Tibial nerve (tissue), 4 donors: ENCODE measurements at regions not wholly inside any gene's neighbourhood (a gene's known extent, or its start where the extent isn't known, plus 50 kb on each side); places are given as distances from the start of the nearest gene placed in this dataset.
"Not testable (repeated sequence)": the region's sequence is repeated elsewhere in the genome, so short reads cannot be mapped to it uniquely, and the experiment has no call there.

ENCODE experiments used
- DNase-seq, 2 donors: peaks; one replicate each; pipeline ENCODE4 v3.0.0-alpha.2; 2019; ENCODE audit warnings: low spot score in 2 of 2
- H3K27ac ChIP-seq, 4 donors: fragments of 200-600 bp; sonication (generic) in 3 of 4; one replicate each; pipeline ENCODE4 v1.5.1; 2017 to 2019; ENCODE audit warnings: mild to moderate bottlenecking in 1 of 4
- H3K27me3 ChIP-seq, 2 donors: fragments of 200-600 bp; sonication (generic) in 1 of 2; one replicate each; pipeline versions ENCODE4 v1.5.1 to v1.6.0; 2017 to 2019
- H3K36me3 ChIP-seq, 3 donors: fragments of 200-600 bp; sonication (generic); one replicate each; pipeline ENCODE4 v1.5.1; 2018 to 2019
- H3K4me1 ChIP-seq, 4 donors: fragments of 200-600 bp; sonication (generic) in 3 of 4; one replicate each; pipeline ENCODE4 v1.5.1; 2017 to 2019
- H3K4me3 ChIP-seq, 4 donors: fragments of 200-600 bp; sonication (generic) in 3 of 4; one replicate each; pipeline ENCODE4 v1.5.1; 2017 to 2019; ENCODE audit warnings: mild to moderate bottlenecking in 1 of 4, moderate library complexity in 1 of 4
- H3K9me3 ChIP-seq, 4 donors: fragments of 200-600 bp; sonication (generic) in 3 of 4; one replicate each; pipeline ENCODE4 v1.5.1; 2017 to 2019
- CTCF ChIP-seq, 5 experiments: fragments of 200-600 bp in 3 of 5; fragments of 450-650 bp in 2 of 5; sonication (generic) in 3 of 5; IDR thresholded peaks; one replicate each; pipeline ENCODE4 v1.5.1; 2016 to 2019; ENCODE audit warnings: antibody characterized with exemption in 5 of 5, mild to moderate bottlenecking in 3 of 5, moderate library complexity in 2 of 5
- EP300 ChIP-seq, 2 donors: sonication (generic); formaldehyde crosslinking; IDR thresholded peaks; one replicate each; pipeline ENCODE4 v1.6.1; 2017; ENCODE audit warnings: antibody characterized with exemption in 2 of 2, mild to moderate bottlenecking in 1 of 2
- POLR2A ChIP-seq, 2 donors: fragments of 450-650 bp; IDR thresholded peaks; one replicate each; pipeline ENCODE4 v1.6.1; 2017; ENCODE audit warnings: antibody characterized with exemption in 2 of 2, mild to moderate bottlenecking in 2 of 2, moderate library complexity in 2 of 2
- WGBS, 2 donors: methylation state at CpG; one replicate each; pipeline ENCODE4 v1.1.5; 2018; 5-methylcytosine and 5-hydroxymethylcytosine counted together

GRCh38 chr14:71765505-71765904, 166.7 kb upstream of the RGS6 start:
- TF ChIP-seq CTCF (IDR thresholded peaks at IDR 0.05) (no peak), POLR2A (IDR thresholded peaks at IDR 0.05) (no peak), EP300 (IDR thresholded peaks at IDR 0.05) (no peak)
- Histone ChIP-seq H3K27ac (no peak overlapping the region), H3K36me3 (no peaks in the 10 kb centered on the region), H3K9me3 (peaks cover 0 to 21% (median 3%) of the 10 kb centered on the region in 4 donors), H3K4me1 (peaks cover 0 to 5% (median 0%) of the 10 kb centered on the region in 4 donors), H3K27me3 (no peaks in the 10 kb centered on the region), H3K4me3 (no peak overlapping the region)
- DNase-seq = no peak
- 61 to 65% methylated on average over 1 of the region's 1 CpG for WGBS, 2 donors

- TF ChIP-seq EP300 (IDR thresholded peaks at IDR 0.05) (no peak), CTCF (IDR thresholded peaks at IDR 0.05) (no peak), POLR2A (IDR thresholded peaks at IDR 0.05) (no peak)
- H3K9me3 ChIP-seq = peaks cover 0 to 13% (median 0%) of the 10 kb centered on the region in 4 donors
- no peak overlapping the region for H3K4me3 ChIP-seq
- no peaks in the 10 kb centered on the region for H3K27me3 ChIP-seq
- no peak overlapping the region for H3K27ac ChIP-seq
- WGBS, 2 donors = 84 to 94% methylated on average over 3 of the region's 3 CpGs
- H3K4me1 ChIP-seq = no peaks in the 10 kb centered on the region
- DNase-seq = no peak
- H3K36me3 ChIP-seq = no peaks in the 10 kb centered on the region
These were observed 161.8 kb upstream of the RGS6 start for GRCh38 chr14:71770431-71770830.

GRCh38 chr14:71771421-71771820, 160.8 kb upstream of the RGS6 start:
- not testable (repeated sequence) for H3K27ac ChIP-seq, H3K36me3 ChIP-seq, H3K4me1 ChIP-seq, DNase-seq, H3K4me3 ChIP-seq, H3K27me3 ChIP-seq
- H3K9me3 ChIP-seq = peaks cover 0 to 13% (median 0%) of the 10 kb centered on the region in 4 donors
- 85% methylated on average over 4 of the region's 4 CpGs for WGBS, 2 donors

GRCh38 chr14:71771996-71772395, 160.2 kb upstream of the RGS6 start:
- 83 to 86% methylated on average over 17 of the region's 17 CpGs for WGBS, 2 donors
- not testable (repeated sequence) for H3K27me3 ChIP-seq, H3K36me3 ChIP-seq, H3K27ac ChIP-seq, H3K4me1 ChIP-seq, H3K4me3 ChIP-seq, DNase-seq
- peaks cover 0 to 13% (median 0%) of the 10 kb centered on the region in 4 donors for H3K9me3 ChIP-seq

DNA sequence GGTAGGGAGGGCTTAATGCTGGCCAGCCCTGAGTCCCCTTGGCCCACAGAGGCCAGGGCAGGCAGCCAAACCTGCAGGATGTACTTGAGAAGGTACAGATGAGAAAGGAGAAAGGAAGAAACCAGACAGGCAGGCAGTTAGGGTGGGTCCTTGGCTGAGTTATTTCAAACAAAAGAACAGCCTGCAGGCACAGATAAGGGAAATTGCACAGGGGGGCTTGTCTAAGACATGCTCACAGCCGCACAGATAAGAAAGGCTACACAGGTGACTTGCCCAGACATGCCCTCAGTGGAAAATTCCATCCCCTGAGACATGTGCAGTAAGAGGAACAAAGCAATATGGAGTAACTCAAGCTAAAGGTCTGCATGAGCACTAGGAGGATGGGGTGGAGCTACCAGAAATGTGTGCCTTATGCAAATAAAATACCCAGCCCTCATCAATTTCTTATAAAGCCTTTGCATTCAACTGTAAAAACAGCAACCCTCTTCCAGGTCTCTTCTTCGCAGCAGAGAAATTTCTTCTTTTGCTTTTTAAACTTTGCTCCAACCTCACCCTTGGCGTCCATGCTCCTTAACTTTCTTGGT, 158.2 kb upstream of the RGS6 start:
- H3K27ac ChIP-seq = no peak overlapping the region
- no peak for TF ChIP-seq POLR2A (IDR thresholded peaks at IDR 0.05)
- TF ChIP-seq CTCF (IDR thresholded peaks at IDR 0.05) = no peak
- TF ChIP-seq EP300 (IDR thresholded peaks at IDR 0.05) = no peak
- no peaks in the 10 kb centered on the region for H3K4me1 ChIP-seq
- WGBS, 2 donors = 85 to 90% methylated on average over 3 of the region's 3 CpGs
- DNase-seq = no peak
- peaks cover 0 to 13% (median 0%) of the 10 kb centered on the region in 4 donors for H3K9me3 ChIP-seq
- H3K27me3 ChIP-seq = no peaks in the 10 kb centered on the region
- no peaks in the 10 kb centered on the region for H3K36me3 ChIP-seq
- no peak overlapping the region for H3K4me3 ChIP-seq

DNA sequence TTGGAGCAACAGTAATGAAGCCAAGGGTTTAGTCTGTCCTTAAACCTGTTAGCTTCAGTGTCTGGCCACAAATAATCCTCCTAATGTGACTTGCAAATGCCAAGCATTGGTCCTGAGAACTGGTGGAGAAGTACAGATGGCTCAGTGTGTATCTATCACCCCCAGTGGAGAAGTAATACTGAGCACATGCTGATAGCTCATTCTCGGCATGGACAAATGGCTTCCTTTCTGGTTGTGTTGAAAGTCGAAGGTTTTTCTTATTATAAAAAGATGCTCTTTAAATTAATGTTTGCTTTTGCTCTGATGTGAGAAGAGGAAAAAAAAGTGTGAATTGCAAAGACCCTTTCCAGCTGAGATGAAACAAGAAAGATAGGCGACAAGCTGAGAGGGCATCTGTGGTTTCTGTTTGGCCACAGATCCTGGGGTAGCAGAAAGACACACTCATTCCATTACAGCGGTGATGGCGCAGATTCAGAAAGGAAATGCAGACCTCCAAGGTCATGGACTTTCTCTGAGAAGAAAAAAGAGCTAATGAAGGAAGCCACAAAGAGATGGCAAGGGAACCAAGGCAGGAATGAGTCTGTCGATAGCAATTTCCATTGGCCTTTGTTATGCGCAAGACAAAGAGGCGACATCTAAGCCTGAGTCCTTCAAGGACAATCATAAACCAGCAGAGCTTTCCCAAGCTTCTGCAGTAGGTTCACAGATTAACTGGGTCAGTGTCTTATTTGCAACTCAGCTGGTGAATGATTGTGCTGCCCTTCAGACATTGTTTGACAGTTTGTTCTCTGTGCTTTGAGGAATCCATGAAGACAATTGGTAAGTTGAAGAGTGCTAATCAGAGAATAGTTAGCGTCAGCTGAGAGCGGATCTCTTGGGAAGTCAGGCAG, 155.5 kb upstream of the RGS6 start:
- H3K4me3 ChIP-seq = no peak overlapping the region
- TF ChIP-seq POLR2A (IDR thresholded peaks at IDR 0.05) (no peak), CTCF (IDR thresholded peaks at IDR 0.05) (no peak), EP300 (IDR thresholded peaks at IDR 0.05) (no peak)
- no peak for DNase-seq
- 61% methylated on average over 10 of the region's 10 CpGs for WGBS, 2 donors
- H3K36me3 ChIP-seq = no peaks in the 10 kb centered on the region
- no peak overlapping the region for H3K27ac ChIP-seq
- H3K9me3 ChIP-seq = peaks cover 0 to 13% (median 0%) of the 10 kb centered on the region in 4 donors
- H3K4me1 ChIP-seq = no peaks in the 10 kb centered on the region
- no peaks in the 10 kb centered on the region for H3K27me3 ChIP-seq
